NT2/D1 (cell line): ENCODE measurements at regions not wholly inside any gene's neighbourhood (a gene's known extent, or its start where the extent isn't known, plus 50 kb on each side); places are given as distances from the start of the nearest gene placed in this dataset.

Experiments
- SUZ12 ChIP-seq: IDR thresholded peaks from 2 replicates; pipeline ENCODE4 v1.6.1; 2011; ENCODE audit not compliant: insufficient read length, insufficient read depth; ENCODE audit errors: extremely low read depth
- YY1 ChIP-seq: IDR thresholded peaks from 2 replicates; pipeline ENCODE4 v1.6.1; 2011; ENCODE audit not compliant: insufficient read length, insufficient read depth

DNA sequence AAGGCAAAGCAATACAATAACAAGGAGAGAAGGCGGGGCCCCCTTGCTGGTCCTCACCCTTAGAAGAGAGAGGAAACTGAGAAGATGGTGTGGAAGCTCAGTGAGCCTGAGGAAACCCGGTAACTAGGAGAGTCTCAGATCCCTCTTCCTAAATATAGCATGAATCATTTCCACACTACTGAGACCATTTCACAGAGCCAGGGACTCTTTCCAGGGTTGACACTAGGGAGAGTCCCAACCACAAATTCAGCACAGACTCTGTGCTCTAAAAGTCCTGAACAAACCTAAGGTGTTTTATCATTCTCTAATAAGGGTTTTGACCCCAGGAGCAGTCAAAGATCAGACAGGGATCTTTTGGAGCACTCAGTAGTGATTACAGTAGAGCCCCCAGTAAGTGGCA is 647.7 kb downstream of the KCNT2 start:
- no peak for TF ChIP-seq YY1
- TF ChIP-seq SUZ12 = no peak
